H1 (cell line): ENCODE measurements at regions not wholly inside any gene's neighbourhood (a gene's known extent, or its start where the extent isn't known, plus 50 kb on each side); places are given as distances from the start of the nearest gene placed in this dataset.

Experiments
- CBX8 ChIP-seq: fragments of 300-800, 300-1000 bp; sonication (generic); IDR thresholded peaks from 2 replicates; pipeline ENCODE4 v1.7.1; 2016; ENCODE audit warnings: low read depth, low read length, borderline replicate concordance
- CHD1 ChIP-seq: IDR thresholded peaks from 2 replicates; pipeline ENCODE4 v1.6.1; 2012; ENCODE audit warnings: low read depth, low read length, improper control_type of control experiment
- CREB1 ChIP-seq: IDR thresholded peaks from 2 replicates; pipeline ENCODE4 v1.6.1; 2012; ENCODE audit warnings: inconsistent platforms
- CTCF ChIP-seq, 3 experiments: IDR thresholded peaks; 1 replicate in 2 of 3; 2 replicates in 1 of 3; pipeline versions ENCODE4 v1.5.1 to v1.6.1; 2011; ENCODE audit warnings: low read length in 3 of 3, mild to moderate bottlenecking in 3 of 3, inconsistent platforms in 2 of 3, low read depth in 1 of 3, moderate library complexity in 1 of 3; ENCODE audit not compliant: insufficient read depth in 1 of 3; ENCODE audit errors: control extremely low read depth in 1 of 3
- E2F6 ChIP-seq: IDR thresholded peaks from 2 replicates; pipeline ENCODE4 v1.6.1; 2012; ENCODE audit warnings: inconsistent platforms
- EGR1 ChIP-seq: IDR thresholded peaks from 2 replicates; pipeline ENCODE4 v1.6.1; 2011; ENCODE audit warnings: low read depth, low read length, borderline replicate concordance
- HDAC6 ChIP-seq: IDR thresholded peaks from one replicate; pipeline ENCODE4 v1.7.1; 2012; ENCODE audit warnings: low read depth, mild to moderate bottlenecking, inconsistent platforms, low read length, moderate library complexity
- KDM1A ChIP-seq: fragments of 200-600, 300-600 bp; sonication (generic); IDR thresholded peaks from 2 replicates; pipeline ENCODE4 v1.7.1; 2016; ENCODE audit warnings: mild to moderate bottlenecking, low read length, borderline replicate concordance
- KDM4A ChIP-seq: IDR thresholded peaks from one replicate; pipeline ENCODE4 v1.7.1; 2012; ENCODE audit warnings: low read depth, mild to moderate bottlenecking, moderate library complexity, low read length, inconsistent platforms; ENCODE audit not compliant: severe bottlenecking
- KDM5A ChIP-seq: fragments of 200-600 bp; IDR thresholded peaks from 2 replicates; pipeline ENCODE4 v1.7.1; 2012; ENCODE audit warnings: mild to moderate bottlenecking, low read length, inconsistent platforms, mixed read lengths
- POLR2AphosphoS5 ChIP-seq: IDR thresholded peaks from 2 replicates; pipeline ENCODE4 v1.6.1; 2011; ENCODE audit warnings: low read depth, low read length
- RFX5 ChIP-seq: IDR thresholded peaks from 2 replicates; pipeline ENCODE4 v1.6.1; 2011; ENCODE audit warnings: low read depth, low read length, improper control_type of control experiment, borderline replicate concordance
- RNF2 ChIP-seq: fragments of 200-900, 300-1000 bp; sonication (generic); IDR thresholded peaks from 2 replicates; pipeline ENCODE4 v1.7.1; 2016; ENCODE audit warnings: borderline replicate concordance, low read depth, mild to moderate bottlenecking, antibody characterized with exemption, low read length; ENCODE audit not compliant: poor library complexity, severe bottlenecking; ENCODE audit errors: missing control alignments
- SAP30 ChIP-seq: fragments of 300-600 bp; sonication (generic); IDR thresholded peaks from 2 replicates; pipeline ENCODE4 v1.7.1; 2012; ENCODE audit warnings: low read length, moderate library complexity, mild to moderate bottlenecking, inconsistent platforms; ENCODE audit not compliant: insufficient read depth, insufficient replicate concordance
- SIX5 ChIP-seq: IDR thresholded peaks from 2 replicates; pipeline ENCODE4 v1.6.1; 2011; ENCODE audit warnings: mild to moderate bottlenecking, low read depth, low read length
- SP2 ChIP-seq: IDR thresholded peaks from 2 replicates; pipeline ENCODE4 v1.6.1; 2012; ENCODE audit warnings: mild to moderate bottlenecking, low read length, inconsistent platforms
- SP4 ChIP-seq: IDR thresholded peaks from 2 replicates; pipeline ENCODE4 v1.6.1; 2012; ENCODE audit warnings: low read length, inconsistent platforms
- SUZ12 ChIP-seq: fragments of 200-600 bp; sonication (generic); IDR thresholded peaks from 2 replicates; pipeline ENCODE4 v1.6.1; 2012; ENCODE audit warnings: mild to moderate bottlenecking, inconsistent platforms, low read length, moderate library complexity, mixed read lengths
- TBP ChIP-seq: IDR thresholded peaks from 2 replicates; pipeline ENCODE4 v1.6.1; 2011; ENCODE audit warnings: low read depth, low read length, improper control_type of control experiment
- TCF12 ChIP-seq: IDR thresholded peaks from 2 replicates; pipeline ENCODE4 v1.6.1; 2011; ENCODE audit warnings: low read depth, mild to moderate bottlenecking, low read length
- TEAD4 ChIP-seq: IDR thresholded peaks from 2 replicates; pipeline ENCODE4 v1.6.1; 2012; ENCODE audit warnings: low read depth, low read length, inconsistent platforms, mixed read lengths
- YY1 ChIP-seq: IDR thresholded peaks from 2 replicates; pipeline ENCODE4 v1.6.1; 2011; ENCODE audit warnings: low read depth, mild to moderate bottlenecking, low read length

GRCh38 chr21:28590676-28591075 lies 402.0 kb downstream of the LTN1 start (continued):
- no peak for TF ChIP-seq YY1
- no peak for TF ChIP-seq SP4
- TF ChIP-seq KDM5A = no peak
- TF ChIP-seq KDM4A = no peak
- no peak for TF ChIP-seq TBP
- TF ChIP-seq E2F6 = no peak
- no peak for TF ChIP-seq SAP30
- no peak for TF ChIP-seq CHD1
- TF ChIP-seq TEAD4 = 0 out of 2 replicates have a peak, but pooled peaks have one; percentile 14
- TF ChIP-seq EGR1 = no peak
- no peak for TF ChIP-seq KDM1A
- TF ChIP-seq CREB1 = no peak
- TF ChIP-seq SUZ12 = no peak
- TF ChIP-seq TCF12 = no peak
- no peak for TF ChIP-seq CBX8
- TF ChIP-seq SIX5 = no peak
- TF ChIP-seq POLR2AphosphoS5 = no peak
- no peak for TF ChIP-seq HDAC6
- no peak for TF ChIP-seq SP2
- TF ChIP-seq CTCF (IDR thresholded peaks at IDR 0.05; ENCODE audit: control extremely low read depth in 1 of 3, insufficient read depth in 1 of 3, low read depth in 1 of 3, low read length in 3 of 3) = peak in 1 of 3 experiments; percentile 13; a peak in 1 of 4 replicates
- TF ChIP-seq RNF2 = no peak
- TF ChIP-seq RFX5 = no peak
